HG03571 (cell line): ENCODE measurements at regions not wholly inside any gene's neighbourhood (a gene's known extent, or its start where the extent isn't known, plus 50 kb on each side); places are given as distances from the start of the nearest gene placed in this dataset.

Source experiments
- ATAC-seq: cut with Tn5 transposase; IDR thresholded peaks from one replicate; pipeline ENCODE4 v1.9.1; 2021; ENCODE audit not compliant: unreplicated experiment

- no peak for ATAC-seq
Observed at GRCh38 chr21:27841084-27841672, 874.3 kb upstream of the ADAMTS5 start.

GRCh38 chr21:27840262-27840661, 873.4 kb upstream of the ADAMTS5 start:
- ATAC-seq, result no peak

GRCh38 chr21:27839512-27840115, 872.7 kb upstream of the ADAMTS5 start:
- ATAC-seq, result no peak

- no peak for ATAC-seq
Observed at GRCh38 chr21:27838573-27838972, 871.7 kb upstream of the ADAMTS5 start.

GRCh38 chr21:27837936-27838335, 871.0 kb upstream of the ADAMTS5 start:
- no peak for ATAC-seq

GRCh38 chr21:27833298-27833697, 866.4 kb upstream of the ADAMTS5 start:
- no peak for ATAC-seq

- no peak for ATAC-seq
Observed at GRCh38 chr21:27831816-27832569, 865.1 kb upstream of the ADAMTS5 start.

GRCh38 chr21:27831177-27831576, 864.3 kb upstream of the ADAMTS5 start:
- ATAC-seq, result no peak

- no peak for ATAC-seq
Observed at GRCh38 chr21:27827972-27828371, 861.1 kb upstream of the ADAMTS5 start.

GRCh38 chr21:27825035-27825434, 858.1 kb upstream of the ADAMTS5 start:
- ATAC-seq, result no peak

- ATAC-seq, result no peak
Observed at GRCh38 chr21:27823652-27824201, 856.8 kb upstream of the ADAMTS5 start.

GRCh38 chr21:27820342-27820741, 853.5 kb upstream of the ADAMTS5 start:
- no peak for ATAC-seq

GRCh38 chr21:27819299-27819698, 852.4 kb upstream of the ADAMTS5 start:
- ATAC-seq, result no peak

- no peak for ATAC-seq
Observed at GRCh38 chr21:27818847-27819246, 852.0 kb upstream of the ADAMTS5 start.

GRCh38 chr21:27817902-27818623, 851.2 kb upstream of the ADAMTS5 start:
- ATAC-seq, result no peak

- ATAC-seq, result no peak
Observed at GRCh38 chr21:27817074-27817473, 850.2 kb upstream of the ADAMTS5 start.

- ATAC-seq, result no peak
Observed at GRCh38 chr21:27816301-27816700, 849.4 kb upstream of the ADAMTS5 start.

- no peak for ATAC-seq
Observed at GRCh38 chr21:27814226-27814625, 847.3 kb upstream of the ADAMTS5 start.

- ATAC-seq, result no peak
Observed at GRCh38 chr21:27813750-27814149, 846.9 kb upstream of the ADAMTS5 start.

- no peak for ATAC-seq
Observed at GRCh38 chr21:27813344-27813743, 846.5 kb upstream of the ADAMTS5 start.

- ATAC-seq, result no peak
Observed at GRCh38 chr21:27812279-27812678, 845.4 kb upstream of the ADAMTS5 start.
